Esophagus muscularis mucosa (tissue), 4 donors: ENCODE measurements at regions not wholly inside any gene's neighbourhood (a gene's known extent, or its start where the extent isn't known, plus 50 kb on each side); places are given as distances from the start of the nearest gene placed in this dataset.

ENCODE experiments used
- DNase-seq: peaks from one replicate; pipeline ENCODE4 v3.0.0-alpha.2; 2017; ENCODE audit errors: extremely low spot score
- H3K27ac ChIP-seq, 4 donors: fragments of 200-600 bp; sonication (generic); replicated peaks in 1 of 4; 1 replicate in 3 of 4; 2 replicates in 1 of 4; pipeline ENCODE4 v1.5.1; 2016 to 2019; ENCODE audit warnings: mild to moderate bottlenecking in 1 of 4
- H3K27me3 ChIP-seq, 4 donors: fragments of 200-600 bp; sonication (generic); one replicate each; pipeline versions ENCODE4 v1.5.1 to v1.6.0; 2016 to 2019
- H3K36me3 ChIP-seq, 4 donors: fragments of 200-600 bp; sonication (generic); one replicate each; pipeline ENCODE4 v1.5.1; 2016 to 2019
- H3K4me1 ChIP-seq, 4 donors: fragments of 200-600 bp; sonication (generic); one replicate each; pipeline ENCODE4 v1.5.1; 2016 to 2019
- H3K4me3 ChIP-seq, 4 donors: fragments of 200-600 bp; sonication (generic); 1 replicate in 2 of 4; 2 replicates in 2 of 4; pipeline ENCODE4 v1.5.1; 2016 to 2019; ENCODE audit warnings: mild to moderate bottlenecking in 4 of 4, moderate library complexity in 1 of 4
- H3K9me3 ChIP-seq, 4 donors: fragments of 200-600 bp; sonication (generic); 1 replicate in 3 of 4; 2 replicates in 1 of 4; pipeline ENCODE4 v1.5.1; 2016 to 2019
- EP300 ChIP-seq: sonication (generic); formaldehyde crosslinking; IDR thresholded peaks from one replicate; pipeline ENCODE4 v1.6.1; 2017; ENCODE audit warnings: antibody characterized with exemption
- POLR2A ChIP-seq: fragments of 450-650 bp; IDR thresholded peaks from one replicate; pipeline ENCODE4 v1.6.1; 2017; ENCODE audit warnings: antibody characterized with exemption, moderate library complexity, mild to moderate bottlenecking, low read depth
- POLR2AphosphoS5 ChIP-seq, 2 donors: sonication (generic); formaldehyde crosslinking; IDR thresholded peaks; one replicate each; pipeline ENCODE4 v1.6.1; 2017; ENCODE audit warnings: antibody characterized with exemption in 2 of 2
- WGBS: methylation state at CpG from one replicate; pipeline ENCODE4 v1.1.5; 2018; 5-methylcytosine and 5-hydroxymethylcytosine counted together
- intact Hi-C: fragments of 100-400 bp; cut with DNase I; formaldehyde crosslinking; loops from one replicate; pipeline ENCODE4 v1.15.1; 2023
- TF ChIP-seq, protein P1 (sequence below), 3 experiments: fragments of 200-600 bp in 2 of 3; fragments of 450-650 bp in 1 of 3; sonication (generic) in 2 of 3; IDR thresholded peaks; one replicate each; pipeline ENCODE4 v1.5.1; 2017 to 2019; ENCODE audit warnings: antibody characterized with exemption in 3 of 3, mild to moderate bottlenecking in 2 of 3, moderate library complexity in 1 of 3

DNA sequence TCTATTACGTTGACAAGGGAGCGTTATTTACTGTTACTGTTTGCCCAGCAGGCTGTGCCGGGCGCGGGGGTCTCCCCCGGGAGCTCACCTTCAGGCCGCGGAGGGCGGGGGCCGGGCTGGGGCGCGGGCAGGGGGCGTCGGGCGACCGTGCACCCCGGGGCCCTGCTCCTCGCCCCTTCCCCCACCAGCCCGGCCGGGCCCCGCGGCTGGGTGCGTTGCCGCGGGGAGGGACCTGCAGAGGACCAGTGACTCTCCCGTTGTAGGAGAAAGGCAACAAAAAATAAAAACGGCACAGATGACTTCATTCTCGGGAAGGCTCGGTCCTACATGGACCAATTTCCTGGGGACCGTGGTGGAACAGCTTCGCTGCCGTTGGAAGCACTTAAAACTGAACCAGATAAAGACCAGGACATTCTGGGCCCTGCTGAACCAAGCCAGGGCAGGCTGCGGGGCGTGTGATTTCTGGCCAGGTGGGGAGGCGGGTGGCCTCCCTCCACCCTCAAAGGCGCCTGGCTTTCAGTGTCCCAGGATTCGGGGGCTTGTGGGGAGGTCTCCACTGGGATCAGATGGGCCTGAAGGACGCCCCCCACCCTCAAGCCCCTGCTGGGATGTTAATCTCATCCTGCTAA, 57.4 kb downstream of the IGLL1 start:
- peak overlapping the region; percentile 87 to 98 (median 96) for H3K27ac ChIP-seq
- intact Hi-C loops, result loop anchor here (10.0 kb wide), 1 partner anchor 208 kb away; no protein-coding TSS in a partner anchor
- WGBS, result 14% methylated on average over 28 of the region's 38 CpGs
- no peaks in the 10 kb centered on the region for H3K9me3 ChIP-seq
- no peak for DNase-seq
- peaks cover 24 to 57% (median 50%) of the 10 kb centered on the region in 4 donors for H3K4me1 ChIP-seq
- H3K36me3 ChIP-seq, result no peaks in the 10 kb centered on the region
- TF ChIP-seq POLR2AphosphoS5 (IDR thresholded peaks at IDR 0.05) (no peak), EP300 (no peak), POLR2A (no peak)
- H3K27me3 ChIP-seq, result no peaks in the 10 kb centered on the region
- H3K4me3 ChIP-seq, result peak overlapping the region; percentile 51 to 62 (median 54)

DNA sequence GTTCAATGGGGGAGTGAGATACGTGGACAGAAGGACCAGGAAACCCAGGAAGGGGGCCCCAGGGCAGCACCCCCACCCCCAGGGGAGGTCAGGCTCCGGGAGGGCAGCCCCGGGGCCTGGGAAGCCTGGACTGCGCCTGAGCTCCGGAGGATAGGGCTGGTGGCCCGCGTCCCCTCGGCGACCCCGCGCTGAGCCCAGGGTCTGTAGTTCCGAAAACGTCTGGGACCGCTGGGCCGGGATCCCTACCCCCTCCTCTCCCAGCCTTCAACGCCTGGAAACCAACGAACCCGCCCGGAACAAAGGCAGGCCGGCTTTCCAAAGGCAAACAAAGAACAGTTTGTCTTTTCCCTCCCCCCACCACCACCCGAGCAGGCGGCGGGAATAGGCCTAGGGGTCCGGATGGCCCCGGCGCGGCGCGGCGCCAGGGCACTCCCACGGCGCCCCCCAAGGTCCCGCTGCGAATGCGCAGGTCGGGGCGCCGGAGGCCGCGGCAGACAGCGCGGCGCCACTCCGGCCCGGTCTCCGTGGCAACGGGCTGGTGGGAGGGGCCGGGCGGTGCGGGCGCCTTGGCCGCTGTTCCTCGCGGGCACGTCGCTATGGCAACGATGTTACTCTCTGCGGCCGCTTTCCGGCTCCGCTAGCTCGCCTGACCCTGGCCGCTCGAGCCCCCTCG, 58.5 kb downstream of the IGLL1 start:
- Histone ChIP-seq H3K4me3 (peak overlapping the region; percentile 51 to 62 (median 54)), H3K27me3 (no peaks in the 10 kb centered on the region), H3K9me3 (no peaks in the 10 kb centered on the region), H3K27ac (peak overlapping the region; percentile 87 to 98 (median 96)), H3K36me3 (no peaks in the 10 kb centered on the region), H3K4me1 (peaks cover 24 to 48% (median 43%) of the 10 kb centered on the region in 4 donors)
- WGBS, result under 1% methylated on average over 33 of the region's 65 CpGs
- TF ChIP-seq EP300 (peak; percentile 60), POLR2A (no peak), POLR2AphosphoS5 (IDR thresholded peaks at IDR 0.05) (peak; percentile 56 to 84)
- TF ChIP-seq, protein P1, sequence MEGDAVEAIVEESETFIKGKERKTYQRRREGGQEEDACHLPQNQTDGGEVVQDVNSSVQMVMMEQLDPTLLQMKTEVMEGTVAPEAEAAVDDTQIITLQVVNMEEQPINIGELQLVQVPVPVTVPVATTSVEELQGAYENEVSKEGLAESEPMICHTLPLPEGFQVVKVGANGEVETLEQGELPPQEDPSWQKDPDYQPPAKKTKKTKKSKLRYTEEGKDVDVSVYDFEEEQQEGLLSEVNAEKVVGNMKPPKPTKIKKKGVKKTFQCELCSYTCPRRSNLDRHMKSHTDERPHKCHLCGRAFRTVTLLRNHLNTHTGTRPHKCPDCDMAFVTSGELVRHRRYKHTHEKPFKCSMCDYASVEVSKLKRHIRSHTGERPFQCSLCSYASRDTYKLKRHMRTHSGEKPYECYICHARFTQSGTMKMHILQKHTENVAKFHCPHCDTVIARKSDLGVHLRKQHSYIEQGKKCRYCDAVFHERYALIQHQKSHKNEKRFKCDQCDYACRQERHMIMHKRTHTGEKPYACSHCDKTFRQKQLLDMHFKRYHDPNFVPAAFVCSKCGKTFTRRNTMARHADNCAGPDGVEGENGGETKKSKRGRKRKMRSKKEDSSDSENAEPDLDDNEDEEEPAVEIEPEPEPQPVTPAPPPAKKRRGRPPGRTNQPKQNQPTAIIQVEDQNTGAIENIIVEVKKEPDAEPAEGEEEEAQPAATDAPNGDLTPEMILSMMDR (IDR thresholded peaks at IDR 0.05), result peak in 2 of 3 experiments; percentile 20 to 23
- intact Hi-C loops, result loop anchor here (10.0 kb wide), 1 partner anchor 207 kb away; no protein-coding TSS in a partner anchor
- DNase-seq, result peak; percentile 95

DNA sequence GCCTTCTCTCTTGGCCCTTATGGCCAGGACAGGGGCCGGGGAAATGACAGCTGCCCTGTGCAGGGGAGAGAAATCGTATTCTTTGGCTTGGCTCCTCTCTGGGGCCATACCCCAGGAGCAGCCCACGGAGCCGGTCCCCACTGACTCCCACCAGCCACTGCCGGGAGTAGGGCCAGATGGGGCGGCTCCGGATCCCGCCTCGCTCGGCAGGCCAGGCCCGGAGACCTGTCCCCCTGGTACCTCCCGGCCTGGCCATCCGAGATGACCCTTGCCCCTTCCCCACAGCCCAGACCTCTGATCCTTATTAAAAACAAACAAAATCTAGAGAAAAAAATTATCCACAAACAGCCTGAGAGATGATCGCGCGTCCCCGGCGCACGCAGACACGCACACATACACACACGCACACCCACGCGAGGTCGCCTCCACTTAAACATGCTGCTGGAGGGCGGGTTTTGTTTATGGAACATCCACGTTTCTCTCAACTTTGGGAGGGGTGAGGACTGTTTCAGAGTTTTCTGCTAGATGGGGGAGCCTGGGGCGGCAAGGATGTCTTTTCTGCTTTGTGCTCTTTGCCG, 59.1 kb downstream of the IGLL1 start:
- TF ChIP-seq, protein P1 (IDR thresholded peaks at IDR 0.05), result no peak
- H3K4me3 ChIP-seq, result peak overlapping the region; percentile 51 to 62 (median 54)
- no peak for DNase-seq
- H3K4me1 ChIP-seq, result peaks cover 24 to 51% (median 39%) of the 10 kb centered on the region in 4 donors
- intact Hi-C loops, result loop anchor here (10.0 kb wide), 1 partner anchor 206 kb away; no protein-coding TSS in a partner anchor
- no peaks in the 10 kb centered on the region for H3K9me3 ChIP-seq
- no peaks in the 10 kb centered on the region for H3K36me3 ChIP-seq
- WGBS, result 19% methylated on average over 27 of the region's 28 CpGs
- peak overlapping the region; percentile 87 to 98 (median 96) for H3K27ac ChIP-seq
- no peaks in the 10 kb centered on the region for H3K27me3 ChIP-seq

DNA sequence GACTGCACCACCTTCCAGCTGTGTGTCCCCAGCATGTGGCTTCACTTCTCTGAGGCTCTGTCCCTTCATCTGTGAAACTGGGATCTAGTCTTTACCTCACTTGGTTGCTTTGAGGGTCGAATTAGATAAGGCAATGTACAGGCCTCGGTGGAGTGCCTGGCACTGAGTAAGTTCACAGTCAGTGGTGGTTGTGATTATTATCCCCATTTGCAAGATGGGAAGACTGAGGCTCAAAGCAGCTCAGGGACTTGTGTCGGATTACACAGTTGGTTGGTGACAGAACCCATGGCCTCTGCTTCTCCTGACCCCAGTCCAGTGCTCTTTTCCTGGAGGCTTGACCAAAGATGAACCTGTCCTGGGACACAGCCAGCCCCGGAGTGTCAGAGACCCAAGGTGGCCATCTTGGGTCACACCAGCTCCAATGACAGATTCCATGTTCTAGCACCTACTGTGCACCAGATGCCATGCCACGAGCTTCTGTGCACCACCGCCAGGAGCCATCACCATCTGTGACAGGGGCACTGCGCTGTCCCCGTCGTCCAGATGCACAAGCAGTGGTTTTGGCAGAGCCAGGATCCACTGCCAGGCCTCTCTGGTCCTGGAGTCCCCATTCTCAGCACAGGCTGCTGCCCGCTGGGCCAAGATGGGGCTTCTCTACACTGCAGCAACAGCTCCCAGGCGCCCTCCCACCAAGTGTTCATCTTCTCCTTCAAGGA, 60.5 kb downstream of the IGLL1 start:
- Histone ChIP-seq H3K27me3 (no peaks in the 10 kb centered on the region), H3K36me3 (no peaks in the 10 kb centered on the region), H3K27ac (peak overlapping the region; percentile 87 to 98 (median 96)), H3K4me3 (no peak overlapping the region), H3K9me3 (no peaks in the 10 kb centered on the region), H3K4me1 (peaks cover 24 to 64% (median 47%) of the 10 kb centered on the region in 4 donors)
- intact Hi-C loops, result loop anchor here (10.0 kb wide), 1 partner anchor 205 kb away; no protein-coding TSS in a partner anchor
- no peak for TF ChIP-seq POLR2AphosphoS5 (IDR thresholded peaks at IDR 0.05)
- TF ChIP-seq EP300, result no peak
- TF ChIP-seq, protein P1 (IDR thresholded peaks at IDR 0.05), result no peak
- WGBS, result 96% methylated on average over 6 of the region's 11 CpGs
- DNase-seq, result no peak
